HG03039 (cell line): ENCODE measurements at regions not wholly inside any gene's neighbourhood (a gene's known extent, or its start where the extent isn't known, plus 50 kb on each side); places are given as distances from the start of the nearest gene placed in this dataset.

Source experiments
- ATAC-seq: cut with Tn5 transposase; IDR thresholded peaks from one replicate; pipeline ENCODE4 v1.9.1; 2021; ENCODE audit warnings: mild to moderate bottlenecking, moderate library complexity; ENCODE audit not compliant: unreplicated experiment

- no peak for ATAC-seq
Observed at GRCh38 chr22:48459859-48460823, 1367.5 kb downstream of the BRD1 start.

- no peak for ATAC-seq
Observed at GRCh38 chr22:48459259-48459658, 1368.4 kb downstream of the BRD1 start.

- ATAC-seq: no peak
Observed at GRCh38 chr22:48456449-48456848, 1371.2 kb downstream of the BRD1 start.

GRCh38 chr22:48453751-48454485, 1373.8 kb downstream of the BRD1 start:
- no peak for ATAC-seq

DNA sequence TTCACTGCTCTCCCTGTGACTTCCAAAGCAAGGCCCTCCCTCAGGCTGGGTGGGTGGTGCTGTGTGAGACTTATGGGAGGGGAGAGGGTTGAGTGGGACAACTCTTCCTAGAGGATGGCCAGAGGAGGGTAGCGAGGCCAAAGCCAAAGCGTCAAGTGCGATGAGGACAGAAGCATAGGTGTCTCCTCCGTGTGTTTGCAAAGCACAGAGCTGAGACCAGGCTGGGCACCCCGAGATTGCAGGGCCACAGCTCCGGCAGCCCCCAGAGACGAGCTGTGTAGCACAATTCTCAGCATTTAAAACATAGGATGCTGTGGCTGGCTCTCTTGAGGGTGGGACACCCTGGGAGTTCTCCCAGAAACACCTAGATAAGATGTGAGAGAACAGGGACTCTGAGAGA, 1374.5 kb downstream of the BRD1 start:
- ATAC-seq: no peak

DNA sequence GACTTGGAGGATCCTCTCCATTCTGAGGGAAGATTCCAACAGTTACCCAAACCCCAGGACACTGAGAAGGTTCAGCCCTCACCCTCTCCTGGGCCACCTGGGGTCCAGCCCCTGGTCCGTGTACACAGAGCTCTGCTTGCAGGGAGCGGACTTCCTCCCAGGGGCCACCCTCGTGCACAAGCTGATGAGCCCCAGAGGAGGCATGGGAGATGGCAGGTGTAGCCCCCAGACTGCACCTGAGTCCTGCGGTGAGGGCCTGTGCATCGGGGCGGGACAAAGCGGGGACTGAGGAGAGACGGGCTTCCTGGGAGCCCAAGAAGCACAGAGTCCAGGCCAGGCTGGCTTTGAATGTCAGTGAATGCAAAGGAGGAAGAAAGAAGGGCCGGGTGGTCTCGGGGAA, 1374.9 kb downstream of the BRD1 start:
- ATAC-seq: no peak

- no peak for ATAC-seq
Observed at GRCh38 chr22:48451891-48452290, 1375.8 kb downstream of the BRD1 start.

GRCh38 chr22:48450188-48450825, 1377.4 kb downstream of the BRD1 start:
- no peak for ATAC-seq

GRCh38 chr22:48449466-48450187, 1378.0 kb downstream of the BRD1 start:
- ATAC-seq: no peak

DNA sequence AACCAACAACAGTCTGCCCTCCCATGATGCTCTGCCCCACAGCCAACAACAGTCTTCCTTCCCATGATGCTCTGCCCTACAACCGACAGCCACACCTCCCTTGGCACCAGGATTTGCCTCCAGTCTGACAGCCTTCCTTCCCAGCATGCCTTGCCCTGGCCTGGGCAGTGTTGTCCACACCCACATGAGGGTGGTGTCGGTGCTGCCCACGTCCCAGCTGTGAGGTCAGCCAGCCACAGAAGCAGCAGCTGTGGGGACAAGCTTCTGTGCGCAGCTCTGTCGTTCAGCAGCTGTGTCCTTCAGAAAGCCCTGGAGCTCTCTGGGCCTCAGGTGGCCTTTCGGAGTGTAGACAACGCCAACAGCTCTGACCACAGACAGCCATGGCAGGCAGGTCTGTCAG, 1378.9 kb downstream of the BRD1 start:
- ATAC-seq: no peak

DNA sequence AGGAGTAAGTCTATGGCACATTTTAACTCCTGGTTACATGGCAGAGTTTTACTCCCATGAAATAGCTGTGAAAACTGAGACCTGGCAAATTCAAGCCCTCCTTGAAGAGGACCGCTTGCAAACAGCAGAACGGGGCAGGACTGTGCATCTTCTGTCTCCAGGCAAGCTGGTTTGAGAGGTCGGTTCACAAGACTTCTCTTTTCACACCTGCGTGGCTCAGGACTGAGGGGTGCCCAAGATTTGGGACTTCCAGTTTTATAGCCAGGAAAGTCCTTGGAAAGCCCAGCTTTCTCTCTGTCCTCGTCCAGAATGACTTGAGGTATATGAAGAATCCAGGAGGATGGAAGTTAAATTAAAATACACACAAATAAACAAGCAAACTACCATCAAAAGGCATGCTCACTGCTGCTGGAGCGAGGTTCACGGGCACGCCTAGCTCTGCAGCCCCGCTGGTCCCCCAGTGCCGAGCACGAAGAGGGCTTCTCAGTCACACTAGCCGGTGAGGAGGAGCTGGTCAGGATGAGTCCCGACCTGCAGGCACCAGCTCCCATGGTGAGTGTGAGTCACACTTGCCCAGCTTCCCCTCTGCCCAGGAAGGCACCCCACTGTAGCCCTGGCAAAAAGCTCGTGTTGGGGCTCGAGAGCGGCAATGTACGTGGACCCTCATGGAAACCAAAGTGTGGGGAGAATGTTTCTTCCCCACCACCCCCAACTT, 1382.4 kb downstream of the BRD1 start:
- ATAC-seq: no peak

DNA sequence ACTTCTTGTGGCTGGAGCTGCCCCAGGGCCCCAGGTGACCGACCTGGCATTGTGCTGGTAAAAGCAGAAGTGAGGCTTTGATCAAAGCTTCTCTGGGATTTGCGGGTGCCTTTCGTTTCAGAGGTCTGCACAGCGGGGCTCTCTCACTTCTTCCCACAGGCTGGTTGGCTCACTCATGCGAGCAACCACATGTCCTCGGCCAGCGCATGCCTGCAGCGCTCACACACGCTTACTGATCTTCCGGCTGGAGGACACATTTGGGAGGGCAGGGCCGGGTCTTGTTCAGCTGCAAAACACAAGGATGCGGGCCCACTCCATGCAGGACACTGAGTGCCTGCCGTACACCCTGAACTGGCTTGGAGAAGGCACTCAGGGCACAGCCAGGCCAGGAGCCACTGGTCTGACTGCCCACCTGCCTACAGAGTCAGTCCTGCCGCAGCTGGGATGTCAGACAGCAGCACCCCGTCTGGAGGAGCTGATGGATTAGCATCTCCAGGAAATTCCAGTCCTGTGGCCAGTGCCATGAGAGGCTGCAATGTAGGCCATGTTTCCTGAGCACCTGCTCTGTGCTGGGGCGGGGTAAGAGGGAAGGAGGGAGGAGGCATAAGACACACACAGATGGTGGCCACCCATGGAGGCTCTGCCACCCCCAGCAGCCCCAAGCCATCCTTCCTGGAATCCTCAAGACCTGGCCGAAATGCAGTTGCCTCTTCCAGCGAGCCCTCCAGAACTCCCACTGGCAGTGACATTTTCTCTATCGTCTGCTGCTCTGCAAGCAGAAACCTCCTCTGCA, 1383.2 kb downstream of the BRD1 start:
- ATAC-seq: peak; percentile 64

- ATAC-seq: no peak
Observed at GRCh38 chr22:48443680-48444079, 1384.0 kb downstream of the BRD1 start.

DNA sequence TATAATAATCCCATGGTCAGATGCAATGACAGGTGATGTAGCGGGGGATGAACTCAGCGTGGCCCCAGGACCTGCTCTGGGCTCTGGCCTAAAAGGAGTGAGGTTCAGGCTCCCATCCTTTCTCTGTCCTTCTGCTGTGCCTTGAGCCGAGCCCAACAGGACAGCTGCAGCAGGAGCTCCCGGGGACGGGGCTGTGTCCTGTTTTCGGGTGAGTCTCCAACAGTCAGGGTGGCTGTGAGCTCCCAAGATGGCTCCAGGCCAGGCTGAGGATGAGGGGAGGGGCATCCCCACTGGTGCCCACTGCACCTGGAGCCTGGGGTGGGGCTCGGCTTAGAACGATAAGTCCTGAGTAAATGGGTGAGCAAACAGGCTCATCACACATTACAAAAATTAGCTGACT, 1385.0 kb downstream of the BRD1 start:
- ATAC-seq: no peak

DNA sequence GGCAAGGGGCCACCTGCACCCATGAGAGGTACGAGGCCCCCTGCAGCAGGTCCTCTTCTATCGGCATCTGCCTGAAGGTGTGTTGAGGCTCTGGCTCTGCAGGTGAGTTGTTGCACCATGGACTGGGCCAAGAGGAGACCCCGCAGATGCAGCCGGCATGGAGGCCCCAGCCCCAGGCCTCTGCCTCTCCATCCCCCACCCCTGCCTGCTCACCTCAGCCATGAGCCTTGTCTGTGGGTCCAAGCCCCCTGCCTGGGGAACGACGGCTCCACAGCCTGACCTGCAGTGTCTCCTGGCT, 1386.2 kb downstream of the BRD1 start:
- no peak for ATAC-seq

DNA sequence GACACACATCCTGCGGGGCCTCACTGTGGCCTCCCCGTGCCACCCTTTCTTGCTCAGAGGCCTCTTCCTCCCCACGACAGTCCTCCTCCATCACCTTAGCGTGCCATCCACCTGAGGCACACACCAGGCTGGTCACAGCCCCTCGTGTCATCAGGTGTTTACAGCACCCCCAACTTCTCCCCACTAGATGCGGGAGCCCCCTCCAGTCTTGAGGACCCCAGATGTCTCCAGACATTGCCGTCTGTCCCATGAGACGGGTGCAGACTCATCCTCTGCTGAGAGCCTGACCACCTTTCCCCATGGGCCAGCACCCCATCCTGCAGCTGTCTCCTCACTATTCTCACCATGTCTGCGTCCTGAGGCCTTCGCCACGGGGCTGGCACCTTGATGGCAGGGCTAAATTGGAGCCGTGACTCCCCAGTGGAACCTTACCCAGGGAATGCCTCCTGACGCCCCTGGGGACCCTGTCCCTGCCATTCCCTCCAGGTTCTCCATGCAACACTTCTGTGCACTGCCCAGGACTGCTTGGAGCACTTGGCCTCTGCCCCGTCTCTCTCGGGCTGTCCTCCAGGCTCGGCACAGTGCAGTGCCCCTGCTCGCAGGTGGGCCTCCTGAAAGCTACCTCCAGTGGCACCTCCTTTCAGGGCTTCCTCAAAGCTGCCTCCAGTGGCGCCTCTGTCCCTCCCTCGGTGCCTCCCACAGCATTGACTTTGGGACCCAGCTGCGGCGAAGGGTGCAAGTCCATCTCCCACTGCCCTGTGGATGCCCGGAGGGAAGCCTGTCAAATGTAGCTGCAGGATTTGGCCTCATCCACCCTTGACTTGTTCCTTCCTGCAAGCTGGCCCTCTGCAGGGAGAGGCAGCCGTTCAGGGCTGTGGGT, 1386.8 kb downstream of the BRD1 start:
- no peak for ATAC-seq

GRCh38 chr22:48440176-48440575, 1387.5 kb downstream of the BRD1 start:
- no peak for ATAC-seq

DNA sequence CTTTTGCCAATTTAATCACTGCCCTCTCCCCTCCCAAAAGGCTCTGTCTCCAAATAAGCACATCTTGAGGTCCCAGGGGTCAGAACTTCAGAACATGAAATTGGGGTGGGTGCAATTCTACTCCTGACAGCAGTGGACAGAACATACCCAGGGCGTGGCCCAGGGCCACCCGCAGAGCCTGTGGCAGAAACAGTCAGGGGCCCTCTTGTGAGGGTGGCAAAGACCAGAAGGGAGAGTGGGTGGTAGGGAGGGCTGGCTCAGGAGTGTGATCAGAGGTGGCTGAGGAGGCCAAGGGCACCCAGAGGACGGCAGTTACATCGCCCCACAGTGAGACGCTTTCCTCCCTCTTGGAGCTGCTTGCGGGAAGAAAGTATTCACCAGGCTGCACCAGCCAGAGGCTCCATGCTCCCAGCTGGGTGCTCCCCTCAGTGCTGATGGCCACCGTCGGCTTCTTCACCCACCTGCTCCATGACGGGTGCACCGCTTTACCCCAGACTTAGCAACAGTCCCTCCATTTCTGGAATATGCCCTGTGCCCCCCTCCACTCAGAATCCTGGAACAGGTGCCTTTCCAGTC, 1388.0 kb downstream of the BRD1 start:
- ATAC-seq: no peak
